SK-N-MC (cell line): ENCODE measurements at regions not wholly inside any gene's neighbourhood (a gene's known extent, or its start where the extent isn't known, plus 50 kb on each side); places are given as distances from the start of the nearest gene placed in this dataset.

Experiments
- DNase-seq: peaks from one replicate; pipeline ENCODE4 v3.0.0-alpha.2; 2011; ENCODE audit warnings: low read depth, low spot score
- H3K27ac ChIP-seq: fragments of 200-600 bp; sonication (generic); 2 replicates; pipeline ENCODE4 v1.5.1; 2016; ENCODE audit warnings: mixed run types
- H3K36me3 ChIP-seq: fragments of 200-600 bp; sonication (generic); 2 replicates; pipeline ENCODE4 v1.6.1; 2017; ENCODE audit warnings: antibody characterized with exemption, low read length, mixed read lengths; ENCODE audit not compliant: insufficient read depth
- H3K4me3 ChIP-seq: fragments of 200-600 bp; sonication (generic); 2 replicates; pipeline ENCODE4 v1.5.1; 2016
- H3K9ac ChIP-seq: fragments of 200-600 bp; sonication (generic); 2 replicates; pipeline ENCODE4 v1.8.0; 2017; ENCODE audit warnings: mixed run types, mixed read lengths; ENCODE audit not compliant: insufficient read length
- H3K9me3 ChIP-seq: fragments of 200-600 bp; sonication (generic); 2 replicates; pipeline ENCODE4 v1.6.1; 2017; ENCODE audit warnings: low read depth, mild to moderate bottlenecking, antibody characterized with exemption, low read length, moderate library complexity, mixed read lengths
- EZH2 ChIP-seq: fragments of 200-600 bp; sonication (generic); IDR thresholded peaks from one replicate; pipeline ENCODE4 v1.6.1; 2017; ENCODE audit warnings: antibody characterized with exemption
- FOXP2 ChIP-seq: optimal IDR thresholded peaks from 2 replicates; pipeline ENCODE3; 2011; ENCODE audit warnings: mild to moderate bottlenecking, moderate library complexity; ENCODE audit not compliant: insufficient read depth; ENCODE audit errors: extremely low read length, control extremely low read depth
- POLR2AphosphoS5 ChIP-seq: IDR thresholded peaks from 2 replicates; pipeline ENCODE4 v1.6.1; 2012; ENCODE audit warnings: mild to moderate bottlenecking, low read depth, low read length, borderline replicate concordance

- H3K9ac ChIP-seq: no peak overlapping the region
- no peak for TF ChIP-seq POLR2AphosphoS5
- TF ChIP-seq FOXP2: no peak
- TF ChIP-seq EZH2: no peak
- no peak for DNase-seq
- no peak overlapping the region for H3K4me3 ChIP-seq
- no peaks in the 10 kb centered on the region for H3K36me3 ChIP-seq
- H3K27ac ChIP-seq: no peak overlapping the region
- no peaks in the 10 kb centered on the region for H3K9me3 ChIP-seq
Observed at GRCh38 chr3:20853890-20854289, 667.9 kb upstream of the SGO1 start.

DNA sequence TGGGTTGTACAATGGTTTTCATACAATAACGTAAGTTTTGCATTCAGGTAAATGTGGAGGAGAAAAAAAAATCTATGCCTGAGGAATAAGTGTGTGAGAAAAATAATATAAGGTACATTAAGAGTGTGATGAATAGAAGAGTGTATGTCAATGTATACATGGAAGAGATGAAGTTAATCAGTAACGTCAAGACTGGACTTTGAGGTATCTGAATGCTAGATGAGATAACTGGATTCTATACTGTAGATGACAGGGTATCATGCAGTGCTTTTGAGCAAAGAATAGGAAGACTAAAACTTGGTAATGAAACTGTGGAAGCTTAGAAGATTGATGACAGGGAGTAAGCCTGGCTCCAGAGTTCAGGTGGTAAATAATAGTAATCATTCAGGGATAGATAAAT is 666.7 kb upstream of the SGO1 start:
- Histone ChIP-seq H3K9me3 (no peaks in the 10 kb centered on the region), H3K4me3 (no peak overlapping the region), H3K27ac (no peak overlapping the region), H3K36me3 (no peaks in the 10 kb centered on the region), H3K9ac (no peak overlapping the region)
- TF ChIP-seq EZH2 (no peak), POLR2AphosphoS5 (no peak), FOXP2 (no peak)
- no peak for DNase-seq

DNA sequence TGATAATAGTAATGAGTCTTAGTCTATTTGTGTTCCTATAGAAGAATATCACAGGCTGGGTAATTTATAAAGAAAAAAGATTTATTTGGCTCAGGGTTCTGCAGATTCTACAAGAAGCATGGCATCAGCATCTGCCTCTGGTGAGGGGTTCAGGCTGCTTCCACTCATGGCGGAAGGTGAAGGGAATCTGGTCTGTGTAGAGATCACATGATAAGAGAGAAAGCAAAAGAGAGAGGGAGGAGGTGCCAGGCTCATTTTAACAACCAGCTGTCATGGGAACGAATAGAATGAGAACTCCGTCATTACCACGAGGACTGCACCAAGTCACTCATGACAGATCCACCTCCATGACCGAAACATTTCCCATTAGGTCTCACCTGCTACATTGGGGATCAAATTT is 664.0 kb upstream of the SGO1 start:
- TF ChIP-seq POLR2AphosphoS5: no peak
- no peak for TF ChIP-seq EZH2
- no peak for TF ChIP-seq FOXP2
- H3K9ac ChIP-seq: no peak overlapping the region
- H3K36me3 ChIP-seq: no peaks in the 10 kb centered on the region
- H3K9me3 ChIP-seq: no peaks in the 10 kb centered on the region
- no peak overlapping the region for H3K4me3 ChIP-seq
- DNase-seq: no peak
- H3K27ac ChIP-seq: no peak overlapping the region

GRCh38 chr3:20846832-20847231 is 660.8 kb upstream of the SGO1 start:
- no peak for TF ChIP-seq FOXP2
- no peak for TF ChIP-seq EZH2
- TF ChIP-seq POLR2AphosphoS5: no peak
- H3K27ac ChIP-seq: no peak overlapping the region
- no peak for DNase-seq

GRCh38 chr3:20846066-20846465 is 660.1 kb upstream of the SGO1 start:
- H3K9ac ChIP-seq: no peak overlapping the region
- H3K36me3 ChIP-seq: no peaks in the 10 kb centered on the region
- no peak for DNase-seq
- no peak overlapping the region for H3K4me3 ChIP-seq
- no peak overlapping the region for H3K27ac ChIP-seq
- no peak for TF ChIP-seq POLR2AphosphoS5
- no peak for TF ChIP-seq FOXP2
- no peak for TF ChIP-seq EZH2
- no peaks in the 10 kb centered on the region for H3K9me3 ChIP-seq

More at GRCh38 chr3:20846832-20847231, 660.8 kb upstream of the SGO1 start:
- H3K4me3 ChIP-seq: no peak overlapping the region
- no peaks in the 10 kb centered on the region for H3K36me3 ChIP-seq
- H3K9me3 ChIP-seq: no peaks in the 10 kb centered on the region
- no peak overlapping the region for H3K9ac ChIP-seq

DNA sequence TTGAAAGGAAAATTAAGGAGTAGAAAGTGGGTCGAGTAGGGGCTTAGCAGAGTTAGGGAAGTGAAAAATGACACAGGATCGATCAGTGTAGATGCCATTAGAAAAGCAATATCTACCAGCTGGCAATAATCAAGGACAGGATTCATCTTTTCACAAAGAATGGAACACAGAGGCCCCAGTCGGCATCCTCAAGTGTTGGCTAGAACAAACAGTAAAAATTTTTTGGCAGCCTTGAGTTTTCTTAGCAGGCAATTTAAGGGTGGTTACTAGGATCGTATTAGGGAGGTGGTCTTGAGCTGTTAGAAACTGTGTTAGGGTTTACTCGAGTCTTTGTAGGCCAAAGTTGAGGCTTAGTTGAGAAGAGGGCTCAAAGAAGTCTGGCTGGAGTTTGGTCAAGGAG is 658.8 kb upstream of the SGO1 start:
- DNase-seq: no peak
- H3K27ac ChIP-seq: no peak overlapping the region
- no peaks in the 10 kb centered on the region for H3K9me3 ChIP-seq
- no peak overlapping the region for H3K4me3 ChIP-seq
- no peak overlapping the region for H3K9ac ChIP-seq
- no peak for TF ChIP-seq EZH2
- no peak for TF ChIP-seq FOXP2
- TF ChIP-seq POLR2AphosphoS5: no peak
- H3K36me3 ChIP-seq: no peaks in the 10 kb centered on the region

DNA sequence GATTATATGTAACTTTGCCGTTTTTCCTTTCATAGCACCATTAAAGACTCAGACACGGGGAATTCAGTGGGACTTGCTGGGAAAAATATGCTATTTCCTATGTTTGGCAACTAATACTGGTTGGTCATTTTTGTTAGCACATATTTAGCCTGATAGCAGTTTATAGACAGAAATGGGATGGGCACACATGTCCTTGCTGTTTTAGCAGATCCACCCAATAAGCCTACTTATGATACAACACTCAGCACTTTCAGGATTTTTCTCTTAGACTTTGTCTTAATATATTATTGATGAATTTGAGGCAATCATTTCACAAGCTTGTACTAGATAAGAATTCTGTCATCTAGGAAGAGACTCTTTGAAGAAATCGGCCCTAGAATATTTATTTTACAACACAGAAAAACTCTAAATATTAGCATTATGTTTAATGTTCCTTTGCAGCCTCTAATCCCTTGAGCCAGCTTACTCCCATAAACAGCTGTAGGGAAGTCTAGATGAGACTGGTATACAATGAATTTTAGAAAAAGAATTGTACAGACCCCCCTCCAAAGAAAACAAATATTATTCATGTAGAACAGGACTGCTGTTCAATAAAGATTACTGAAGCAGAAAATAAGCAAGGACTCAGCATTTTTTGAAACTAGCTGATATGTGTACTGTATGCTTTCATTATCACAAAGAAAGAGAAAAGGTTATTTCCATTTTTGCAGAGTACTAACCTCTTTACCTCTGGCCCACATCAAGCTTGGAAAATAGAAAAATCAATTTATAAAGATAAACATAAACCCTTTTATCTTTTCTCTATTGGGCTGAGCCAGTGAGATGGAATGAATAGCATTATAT is 656.8 kb upstream of the SGO1 start:
- H3K9me3 ChIP-seq: no peaks in the 10 kb centered on the region
- no peak overlapping the region for H3K4me3 ChIP-seq
- H3K27ac ChIP-seq: no peak overlapping the region
- DNase-seq: no peak
- TF ChIP-seq EZH2 (no peak), FOXP2 (no peak), POLR2AphosphoS5 (no peak)
- no peaks in the 10 kb centered on the region for H3K36me3 ChIP-seq
- H3K9ac ChIP-seq: no peak overlapping the region

GRCh38 chr3:20842002-20842401 is 656.0 kb upstream of the SGO1 start:
- Histone ChIP-seq H3K36me3 (no peaks in the 10 kb centered on the region), H3K9ac (no peak overlapping the region), H3K9me3 (no peaks in the 10 kb centered on the region), H3K27ac (no peak overlapping the region), H3K4me3 (no peak overlapping the region)
- no peak for DNase-seq
- TF ChIP-seq POLR2AphosphoS5 (no peak), FOXP2 (no peak), EZH2 (no peak)

GRCh38 chr3:20837676-20838302 is 651.8 kb upstream of the SGO1 start:
- no peak for DNase-seq
- Histone ChIP-seq H3K9me3 (no peaks in the 10 kb centered on the region), H3K36me3 (no peaks in the 10 kb centered on the region), H3K4me3 (no peak overlapping the region), H3K9ac (no peak overlapping the region), H3K27ac (no peak overlapping the region)
- TF ChIP-seq EZH2: no peak
- TF ChIP-seq FOXP2: no peak
- TF ChIP-seq POLR2AphosphoS5: no peak
